IMR-90 (cell line): ENCODE measurements at regions not wholly inside any gene's neighbourhood (a gene's known extent, or its start where the extent isn't known, plus 50 kb on each side); places are given as distances from the start of the nearest gene placed in this dataset.
"Not testable (repeated sequence)": the region's sequence is repeated elsewhere in the genome, so short reads cannot be mapped to it uniquely, and the experiment has no call there.

Source experiments
- ATAC-seq: fragments of 200-7000 bp; cut with Tn5 transposase; 2 replicates; pipeline ENCODE4 v1.9.1; 2020; ENCODE audit warnings: low read depth, mild to moderate bottlenecking, moderate library complexity
- BruUV-seq: library from RNA; stranded (reverse); fragments of 400-500 nt; replicated peaks from 2 replicates; lab custom pipeline; 2021; lab: Mats Ljungman, UMichigan
- CTCF ChIA-PET: fragments of 300-600 bp; formaldehyde crosslinking; extraction: SDS; loops from one replicate; lab custom pipeline; 2021; ENCODE audit warnings: antibody characterized with exemption; lab: Yijun Ruan, JAX
- POLR2A ChIA-PET: fragments of 300-600 bp; sonication (Branson Sonifier 250); formaldehyde crosslinking; loops from one replicate; lab custom pipeline; 2022; ENCODE audit warnings: antibody characterized with exemption; ENCODE audit not compliant: unreplicated experiment; lab: Charles Lee
- DNase-seq: peaks from one replicate; pipeline ENCODE4 v3.0.0; 2013
- H2AFZ ChIP-seq: replicated peaks from 2 replicates; pipeline ENCODE3; 2013; ENCODE audit warnings: low read length, mild to moderate bottlenecking; ENCODE audit not compliant: poor library complexity
- H2AK5ac ChIP-seq: 2 replicates; pipeline ENCODE4 v1.6.1; 2013; ENCODE audit warnings: low read depth, low read length, inconsistent platforms
- H2AK9ac ChIP-seq: replicated peaks from 2 replicates; pipeline ENCODE3; 2013; ENCODE audit warnings: mild to moderate bottlenecking, low read depth, low read length, moderate library complexity; ENCODE audit not compliant: poor library complexity
- H2BK120ac ChIP-seq: 2 replicates; pipeline ENCODE4 v1.6.1; 2013; ENCODE audit warnings: low read depth, low read length, inconsistent platforms
- H2BK15ac ChIP-seq: 3 replicates; pipeline ENCODE4 v1.6.1; 2013; ENCODE audit warnings: low read depth, low read length, inconsistent platforms
- H2BK20ac ChIP-seq: 2 replicates; pipeline ENCODE4 v1.6.1; 2013; ENCODE audit warnings: low read depth, mild to moderate bottlenecking, inconsistent platforms, low read length, moderate library complexity
- H2BK5ac ChIP-seq: 2 replicates; pipeline ENCODE4 v1.6.1; 2013; ENCODE audit warnings: mild to moderate bottlenecking, low read depth, low read length, inconsistent platforms; ENCODE audit not compliant: poor library complexity, severe bottlenecking
- H3K14ac ChIP-seq: replicated peaks from 2 replicates; pipeline ENCODE4 v1.6.1; 2013; ENCODE audit warnings: low read depth, low read length, inconsistent platforms
- H3K18ac ChIP-seq: 2 replicates; pipeline ENCODE4 v1.6.1; 2013; ENCODE audit warnings: low read depth, low read length, control low read depth
- H3K23ac ChIP-seq: 2 replicates; pipeline ENCODE4 v1.6.1; 2013; ENCODE audit warnings: low read depth, low read length, inconsistent platforms
- H3K27ac ChIP-seq: 2 replicates; pipeline ENCODE4 v1.5.1; 2013; ENCODE audit warnings: mild to moderate bottlenecking, control low read depth, low read length; ENCODE audit not compliant: insufficient read depth
- H3K27me3 ChIP-seq: 2 replicates; pipeline ENCODE4 v1.6.1; 2013; ENCODE audit warnings: low read length; ENCODE audit not compliant: control insufficient read depth, insufficient read depth
- H3K36me3 ChIP-seq: 2 replicates; pipeline ENCODE4 v1.6.1; 2013; ENCODE audit warnings: low read length, mixed read lengths; ENCODE audit not compliant: control insufficient read depth, insufficient read depth
- H3K4ac ChIP-seq: 2 replicates; pipeline ENCODE4 v1.6.1; 2013; ENCODE audit warnings: low read depth, low read length, inconsistent platforms
- H3K4me1 ChIP-seq: 2 replicates; pipeline ENCODE4 v1.6.1; 2013; ENCODE audit warnings: low read length, mixed read lengths; ENCODE audit not compliant: control insufficient read depth, insufficient read depth
- H3K4me2 ChIP-seq: 2 replicates; pipeline ENCODE4 v1.6.1; 2013; ENCODE audit warnings: low read depth, mild to moderate bottlenecking, control low read depth, low read length, moderate library complexity
- H3K4me3 ChIP-seq: 2 replicates; pipeline ENCODE4 v1.5.1; 2013; ENCODE audit warnings: low read depth, mild to moderate bottlenecking, control low read depth, low read length, moderate library complexity; ENCODE audit not compliant: insufficient read depth
- H3K56ac ChIP-seq: 2 replicates; pipeline ENCODE4 v1.6.1; 2013; ENCODE audit warnings: low read length, inconsistent platforms; ENCODE audit not compliant: insufficient read depth; ENCODE audit errors: extremely low read depth
- H3K79me1 ChIP-seq, 2 experiments: 2 replicates each; pipeline ENCODE4 v1.6.1; 2013; ENCODE audit warnings: low read length in 2 of 2, inconsistent platforms in 1 of 2, low read depth in 1 of 2
- H3K9ac ChIP-seq: 2 replicates; pipeline ENCODE4 v1.6.1; 2013; ENCODE audit warnings: low read depth, low read length, control low read depth
- H3K9me1 ChIP-seq: 2 replicates; pipeline ENCODE4 v1.6.1; 2013; ENCODE audit warnings: low read length, inconsistent platforms; ENCODE audit not compliant: insufficient read depth
- H3K9me3 ChIP-seq: 2 replicates; pipeline ENCODE4 v1.6.1; 2013; ENCODE audit warnings: low read length; ENCODE audit not compliant: control insufficient read depth, insufficient read depth
- H4K20me1 ChIP-seq: 2 replicates; pipeline ENCODE4 v1.6.1; 2013; ENCODE audit warnings: low read length, inconsistent platforms; ENCODE audit not compliant: insufficient read depth
- H4K5ac ChIP-seq: 2 replicates; pipeline ENCODE4 v1.6.1; 2013; ENCODE audit warnings: mild to moderate bottlenecking, low read depth, low read length, control low read depth
- H4K8ac ChIP-seq, 2 experiments: 2 replicates each; pipeline ENCODE4 v1.6.1; 2013; ENCODE audit warnings: low read depth in 2 of 2, low read length in 2 of 2, control low read depth in 1 of 2, inconsistent platforms in 1 of 2
- H4K91ac ChIP-seq: 2 replicates; pipeline ENCODE4 v1.6.1; 2013; ENCODE audit warnings: low read depth, low read length, inconsistent platforms; ENCODE audit not compliant: insufficient read depth
- MAFK ChIP-seq: IDR thresholded peaks from 2 replicates; pipeline ENCODE4 v1.6.1; 2012; ENCODE audit warnings: low read depth, low read length, improper control_type of control experiment
- RCOR1 ChIP-seq: IDR thresholded peaks from 2 replicates; pipeline ENCODE4 v1.6.1; 2012; ENCODE audit warnings: mild to moderate bottlenecking, low read length, improper control_type of control experiment; ENCODE audit not compliant: insufficient replicate concordance
- RFX5 ChIP-seq: IDR thresholded peaks from 2 replicates; pipeline ENCODE4 v1.8.0; 2012; ENCODE audit warnings: low read depth, mild to moderate bottlenecking, low read length, moderate library complexity
- WGBS, 2 experiments: methylation state at CpG; one replicate each; pipeline versions ENCODE4 v1.1.5 to v1.1.7; 2013; ENCODE audit warnings: missing lambda C conversion rate in 2 of 2; ENCODE audit not compliant: insufficient read length in 1 of 2; ENCODE audit errors: extremely low coverage in 2 of 2; 5-methylcytosine and 5-hydroxymethylcytosine counted together
- dilution Hi-C: fragments of 300-500 bp; cut with HindIII; formaldehyde crosslinking; loops from one replicate; pipeline ENCODE4 v1.14.3; 2018; ENCODE audit warnings: low sequenced_read_pairs; ENCODE audit not compliant: unreplicated experiment
- in situ Hi-C: fragments of 300-500 bp; cut with MboI; formaldehyde crosslinking; loops from 3 replicates; pipeline ENCODE4 v1.14.3; 2019; ENCODE audit warnings: low sequenced_read_pairs, inconsistent platforms, mixed read lengths
- intact Hi-C: fragments of 100-400 bp; cut with micrococcal nuclease; formaldehyde crosslinking; loops from 2 replicates; pipeline ENCODE4 v1.10.0; 2022

DNA sequence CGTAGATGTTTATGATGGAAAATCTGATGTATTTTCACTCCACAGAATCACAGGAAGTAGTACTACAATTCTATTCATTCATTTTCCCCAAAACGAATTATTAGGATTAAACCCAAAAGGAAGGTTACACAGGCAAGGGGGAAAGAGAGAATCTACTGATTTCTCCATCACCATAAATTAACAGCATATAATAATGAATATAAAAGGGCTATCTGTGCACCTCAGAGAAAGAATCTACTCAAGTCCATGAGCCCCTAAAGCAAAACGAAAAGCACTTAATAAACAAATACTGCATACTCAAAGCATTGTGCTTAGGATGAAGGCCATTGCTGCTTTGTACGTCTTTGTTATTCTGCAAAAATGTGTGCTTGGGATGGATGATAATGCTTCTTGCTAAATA, 740.5 kb upstream of the SEMA6A start:
- no peaks in the 10 kb centered on the region for H3K27me3 ChIP-seq
- H3K9me1 ChIP-seq: no peaks in the 10 kb centered on the region
- H3K36me3 ChIP-seq: no peaks in the 10 kb centered on the region
- no peak overlapping the region for H2AK5ac ChIP-seq
- BruUV-seq: no TSS peak
- CTCF ChIA-PET: no interaction called here
- DNase-seq (no peak), ATAC-seq (no peak)
- no peak overlapping the region for H2BK120ac ChIP-seq
- no peak overlapping the region for H2AFZ ChIP-seq
- H3K9me3 ChIP-seq: no peaks in the 10 kb centered on the region; the same call in 1 of the 2 replicates
- H3K56ac ChIP-seq: no peak overlapping the region
- H2BK5ac ChIP-seq: no peak overlapping the region
- H3K4me1 ChIP-seq: no peaks in the 10 kb centered on the region
- no peak overlapping the region for H3K14ac ChIP-seq
- no CpG with 5 or more reads among the region's 4 CpGs for WGBS, 2 experiments
- H3K18ac ChIP-seq: no peak overlapping the region
- H4K5ac ChIP-seq: no peak overlapping the region
- no peak overlapping the region for H3K4me2 ChIP-seq
- H3K27ac ChIP-seq: no peak overlapping the region
- H4K8ac ChIP-seq: no peak overlapping the region
- H3K23ac ChIP-seq: no peak overlapping the region
- no peaks in the 10 kb centered on the region for H4K20me1 ChIP-seq
- no peak overlapping the region for H2BK20ac ChIP-seq
- in situ Hi-C loops: no loop called here
- no peaks in the 10 kb centered on the region for H3K79me1 ChIP-seq
- no peak for TF ChIP-seq MAFK
- no peak for TF ChIP-seq RCOR1
- TF ChIP-seq RFX5: no peak
- dilution Hi-C loops: no loop called here
- H3K4me3 ChIP-seq: no peak overlapping the region
- no peak overlapping the region for H3K4ac ChIP-seq
- POLR2A ChIA-PET: no interaction called here
- no peak overlapping the region for H3K9ac ChIP-seq
- intact Hi-C loops: no loop called here
- no peak overlapping the region for H4K91ac ChIP-seq
- H2AK9ac ChIP-seq: no peak overlapping the region
- no peak overlapping the region for H2BK15ac ChIP-seq

DNA sequence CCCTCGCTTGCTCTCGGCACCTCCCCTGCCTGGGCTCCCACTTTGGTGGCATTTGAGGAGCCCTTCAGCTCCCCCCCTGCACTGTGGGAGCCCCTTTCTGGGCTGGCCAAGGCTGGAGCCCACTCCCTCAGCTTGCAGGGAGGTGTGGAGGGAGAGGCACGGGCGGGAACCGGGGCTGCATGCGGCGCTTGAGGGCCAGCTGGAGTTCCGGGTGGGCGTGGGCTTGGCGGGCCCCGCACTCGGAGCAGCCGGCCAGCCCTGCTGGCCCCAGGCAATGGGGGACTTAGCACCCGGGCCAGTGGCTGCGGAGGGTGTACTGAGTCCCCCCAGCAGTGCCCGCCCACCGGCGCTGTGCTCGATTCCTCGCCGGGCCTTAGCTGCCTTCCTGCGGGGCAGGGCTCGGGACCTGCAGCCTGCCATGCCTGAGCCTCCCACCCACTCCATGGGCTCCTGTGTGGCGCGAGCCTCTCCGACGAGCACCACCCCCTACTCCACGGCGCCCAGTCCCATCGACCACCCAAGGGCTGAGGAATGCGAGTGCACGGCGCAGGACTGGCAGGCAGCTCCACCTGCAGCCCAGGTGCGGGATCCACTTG, 730.0 kb upstream of the SEMA6A start:
- H3K4me3 ChIP-seq, H3K56ac ChIP-seq, intact Hi-C loops, H4K91ac ChIP-seq, BruUV-seq, H3K36me3 ChIP-seq, H3K14ac ChIP-seq, H3K4ac ChIP-seq, DNase-seq, POLR2A ChIA-PET, H2AK9ac ChIP-seq, H3K4me1 ChIP-seq, H3K4me2 ChIP-seq, H2AFZ ChIP-seq, H2AK5ac ChIP-seq, H3K27ac ChIP-seq, dilution Hi-C loops, H2BK120ac ChIP-seq, H4K20me1 ChIP-seq, H2BK20ac ChIP-seq, in situ Hi-C loops, H4K8ac ChIP-seq, H3K9me3 ChIP-seq, H3K9ac ChIP-seq, H2BK5ac ChIP-seq, H4K5ac ChIP-seq, H3K18ac ChIP-seq, H3K79me1 ChIP-seq, H3K23ac ChIP-seq, H2BK15ac ChIP-seq, H3K9me1 ChIP-seq, H3K27me3 ChIP-seq, ATAC-seq: not testable (repeated sequence)
- CTCF ChIA-PET: interaction anchor here (0.6 kb wide), 1 partner anchor 70 kb away, joined by 4 read pairs; no protein-coding TSS in a partner anchor
- 93% methylated on average over 5 of the region's 34 CpGs; no CpG with 5 or more reads in 1 of the 2 experiments for WGBS, 2 experiments
